ENCODE measurements at regions not wholly inside any gene's neighbourhood (a gene's known extent, or its start where the extent isn't known, plus 50 kb on each side); places are given as distances from the start of the nearest gene placed in this dataset.

GRCh38 chr9:89725271-89725670 is 120.5 kb downstream of the GADD45G start:
- no peaks in the 10 kb centered on the region for H3K36me3 ChIP-seq (ENCODE audit: control insufficient read depth in 2 of 2, insufficient read depth in 1 of 2, low read length in 2 of 2)
- ChIA-PET CTCF (interaction anchor here (0.5 to 0.6 kb wide), 3 partner anchors 69 to 352 kb away, joined by 3 read pairs; no protein-coding TSS in a partner anchor), POLR2A (interaction anchor here (0.6 to 0.7 kb wide), 2 partner anchors 120 to 1648 kb away, joined by 3 to 4 read pairs; partner anchors contain the start of gene GADD45G)
- H3K4me3 ChIP-seq (ENCODE audit: low read depth, low read length) = no peak overlapping the region
- no peak for TF ChIP-seq ZNF112 (tag by site-specific recombination; IDR thresholded peaks at IDR 0.05)
- no peak for TF ChIP-seq ZNF221 (tag by site-specific recombination; IDR thresholded peaks at IDR 0.05; ENCODE audit: borderline replicate concordance)
- no peak for TF ChIP-seq ZNF623 (tag by site-specific recombination; IDR thresholded peaks at IDR 0.05)
- TF ChIP-seq, protein P1, sequence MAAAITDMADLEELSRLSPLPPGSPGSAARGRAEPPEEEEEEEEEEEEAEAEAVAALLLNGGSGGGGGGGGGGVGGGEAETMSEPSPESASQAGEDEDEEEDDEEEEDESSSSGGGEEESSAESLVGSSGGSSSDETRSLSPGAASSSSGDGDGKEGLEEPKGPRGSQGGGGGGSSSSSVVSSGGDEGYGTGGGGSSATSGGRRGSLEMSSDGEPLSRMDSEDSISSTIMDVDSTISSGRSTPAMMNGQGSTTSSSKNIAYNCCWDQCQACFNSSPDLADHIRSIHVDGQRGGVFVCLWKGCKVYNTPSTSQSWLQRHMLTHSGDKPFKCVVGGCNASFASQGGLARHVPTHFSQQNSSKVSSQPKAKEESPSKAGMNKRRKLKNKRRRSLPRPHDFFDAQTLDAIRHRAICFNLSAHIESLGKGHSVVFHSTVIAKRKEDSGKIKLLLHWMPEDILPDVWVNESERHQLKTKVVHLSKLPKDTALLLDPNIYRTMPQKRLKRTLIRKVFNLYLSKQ (tag by site-specific recombination; IDR thresholded peaks at IDR 0.05; ENCODE audit: borderline replicate concordance) = no peak
- TF ChIP-seq, protein P2, sequence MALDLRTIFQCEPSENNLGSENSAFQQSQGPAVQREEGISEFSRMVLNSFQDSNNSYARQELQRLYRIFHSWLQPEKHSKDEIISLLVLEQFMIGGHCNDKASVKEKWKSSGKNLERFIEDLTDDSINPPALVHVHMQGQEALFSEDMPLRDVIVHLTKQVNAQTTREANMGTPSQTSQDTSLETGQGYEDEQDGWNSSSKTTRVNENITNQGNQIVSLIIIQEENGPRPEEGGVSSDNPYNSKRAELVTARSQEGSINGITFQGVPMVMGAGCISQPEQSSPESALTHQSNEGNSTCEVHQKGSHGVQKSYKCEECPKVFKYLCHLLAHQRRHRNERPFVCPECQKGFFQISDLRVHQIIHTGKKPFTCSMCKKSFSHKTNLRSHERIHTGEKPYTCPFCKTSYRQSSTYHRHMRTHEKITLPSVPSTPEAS (tag by site-specific recombination; IDR thresholded peaks at IDR 0.05) = no peak
- TF ChIP-seq HOXA7 (CRISPR knock-in tag; IDR thresholded peaks at IDR 0.05; ENCODE audit: borderline replicate concordance) = no peak
- TF ChIP-seq ZNF473 (tag by site-specific recombination; IDR thresholded peaks at IDR 0.05) = no peak
- TF ChIP-seq, protein P3, sequence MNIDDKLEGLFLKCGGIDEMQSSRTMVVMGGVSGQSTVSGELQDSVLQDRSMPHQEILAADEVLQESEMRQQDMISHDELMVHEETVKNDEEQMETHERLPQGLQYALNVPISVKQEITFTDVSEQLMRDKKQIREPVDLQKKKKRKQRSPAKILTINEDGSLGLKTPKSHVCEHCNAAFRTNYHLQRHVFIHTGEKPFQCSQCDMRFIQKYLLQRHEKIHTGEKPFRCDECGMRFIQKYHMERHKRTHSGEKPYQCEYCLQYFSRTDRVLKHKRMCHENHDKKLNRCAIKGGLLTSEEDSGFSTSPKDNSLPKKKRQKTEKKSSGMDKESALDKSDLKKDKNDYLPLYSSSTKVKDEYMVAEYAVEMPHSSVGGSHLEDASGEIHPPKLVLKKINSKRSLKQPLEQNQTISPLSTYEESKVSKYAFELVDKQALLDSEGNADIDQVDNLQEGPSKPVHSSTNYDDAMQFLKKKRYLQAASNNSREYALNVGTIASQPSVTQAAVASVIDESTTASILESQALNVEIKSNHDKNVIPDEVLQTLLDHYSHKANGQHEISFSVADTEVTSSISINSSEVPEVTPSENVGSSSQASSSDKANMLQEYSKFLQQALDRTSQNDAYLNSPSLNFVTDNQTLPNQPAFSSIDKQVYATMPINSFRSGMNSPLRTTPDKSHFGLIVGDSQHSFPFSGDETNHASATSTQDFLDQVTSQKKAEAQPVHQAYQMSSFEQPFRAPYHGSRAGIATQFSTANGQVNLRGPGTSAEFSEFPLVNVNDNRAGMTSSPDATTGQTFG (tag by site-specific recombination; IDR thresholded peaks at IDR 0.05; ENCODE audit: borderline replicate concordance) = no peak
- TF ChIP-seq ZNF16 (tag by site-specific recombination; IDR thresholded peaks at IDR 0.05; ENCODE audit: low read depth) = no peak
- no peak for TF ChIP-seq ZNF140 (tag by site-specific recombination; IDR thresholded peaks at IDR 0.05)
- no peak for TF ChIP-seq ELK4 (IDR thresholded peaks at IDR 0.05; ENCODE audit: borderline replicate concordance, low read depth, low read length)
- TF ChIP-seq ZNF561 (tag by site-specific recombination; IDR thresholded peaks at IDR 0.05; ENCODE audit: borderline replicate concordance) = no peak
- no peak for TF ChIP-seq ZNF768 (tag by site-specific recombination; IDR thresholded peaks at IDR 0.05)
- no peak for TF ChIP-seq ZNF155 (tag by site-specific recombination; IDR thresholded peaks at IDR 0.05)
- no peak for TF ChIP-seq ZNF596 (tag by site-specific recombination; IDR thresholded peaks at IDR 0.05)
- no peak for TF ChIP-seq KLF1 (tag by site-specific recombination; IDR thresholded peaks at IDR 0.05)
- TF ChIP-seq, protein P4, sequence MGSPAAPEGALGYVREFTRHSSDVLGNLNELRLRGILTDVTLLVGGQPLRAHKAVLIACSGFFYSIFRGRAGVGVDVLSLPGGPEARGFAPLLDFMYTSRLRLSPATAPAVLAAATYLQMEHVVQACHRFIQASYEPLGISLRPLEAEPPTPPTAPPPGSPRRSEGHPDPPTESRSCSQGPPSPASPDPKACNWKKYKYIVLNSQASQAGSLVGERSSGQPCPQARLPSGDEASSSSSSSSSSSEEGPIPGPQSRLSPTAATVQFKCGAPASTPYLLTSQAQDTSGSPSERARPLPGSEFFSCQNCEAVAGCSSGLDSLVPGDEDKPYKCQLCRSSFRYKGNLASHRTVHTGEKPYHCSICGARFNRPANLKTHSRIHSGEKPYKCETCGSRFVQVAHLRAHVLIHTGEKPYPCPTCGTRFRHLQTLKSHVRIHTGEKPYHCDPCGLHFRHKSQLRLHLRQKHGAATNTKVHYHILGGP (tag by site-specific recombination; IDR thresholded peaks at IDR 0.05) = no peak
- no peak for TF ChIP-seq GLI2 (tag by site-specific recombination; IDR thresholded peaks at IDR 0.05; ENCODE audit: borderline replicate concordance, low read depth)
- TF ChIP-seq PRDM6 (tag by site-specific recombination; IDR thresholded peaks at IDR 0.05) = no peak
- H3K27ac ChIP-seq (ENCODE audit: extremely low read depth, low read depth, low read length) = no peak overlapping the region
- H3K9me3 ChIP-seq (ENCODE audit: control insufficient read depth, insufficient read depth, low read depth, low read length) = no peaks in the 10 kb centered on the region
- no peaks in the 10 kb centered on the region; the same call in 1 of the 2 replicates for H3K4me1 ChIP-seq (ENCODE audit: control insufficient read depth, insufficient read depth, low read length)
